Ascending aorta (tissue), 2 donors: ENCODE measurements at regions not wholly inside any gene's neighbourhood (a gene's known extent, or its start where the extent isn't known, plus 50 kb on each side); places are given as distances from the start of the nearest gene placed in this dataset.

Source experiments
- DNase-seq, 2 donors: peaks; one replicate each; pipeline ENCODE4 v3.0.0-alpha.2; 2019; ENCODE audit warnings: low spot score in 2 of 2
- H3K27ac ChIP-seq, 2 donors: fragments of 200-600 bp; sonication (generic); one replicate each; pipeline ENCODE4 v1.5.1; 2016 to 2017; ENCODE audit warnings: mild to moderate bottlenecking in 1 of 2
- H3K27me3 ChIP-seq: fragments of 200-600 bp; sonication (generic); one replicate; pipeline ENCODE4 v1.5.1; 2017
- H3K36me3 ChIP-seq, 2 donors: fragments of 200-600 bp; sonication (generic); one replicate each; pipeline ENCODE4 v1.5.1; 2016
- H3K4me1 ChIP-seq, 2 donors: fragments of 200-600 bp; sonication (generic); one replicate each; pipeline ENCODE4 v1.5.1; 2016 to 2017; ENCODE audit warnings: mild to moderate bottlenecking in 1 of 2
- H3K4me3 ChIP-seq, 2 donors: fragments of 200-600 bp; sonication (generic); one replicate each; pipeline ENCODE4 v1.5.1; 2016 to 2017; ENCODE audit warnings: mild to moderate bottlenecking in 1 of 2
- H3K9me3 ChIP-seq, 2 donors: fragments of 200-600 bp; sonication (generic); one replicate each; pipeline ENCODE4 v1.5.1; 2016
- intact Hi-C: fragments of 100-400 bp; cut with DNase I; formaldehyde crosslinking; loops from one replicate; pipeline ENCODE4 v1.15.1; 2023
- TF ChIP-seq, protein P1 (sequence below), 3 experiments: fragments of 200-600 bp in 2 of 3; fragments of 450-650 bp in 1 of 3; sonication (generic) in 2 of 3; IDR thresholded peaks; one replicate each; pipeline ENCODE4 v1.5.1; 2016 to 2019; ENCODE audit warnings: antibody characterized with exemption in 3 of 3, mild to moderate bottlenecking in 1 of 3, moderate library complexity in 1 of 3

DNA sequence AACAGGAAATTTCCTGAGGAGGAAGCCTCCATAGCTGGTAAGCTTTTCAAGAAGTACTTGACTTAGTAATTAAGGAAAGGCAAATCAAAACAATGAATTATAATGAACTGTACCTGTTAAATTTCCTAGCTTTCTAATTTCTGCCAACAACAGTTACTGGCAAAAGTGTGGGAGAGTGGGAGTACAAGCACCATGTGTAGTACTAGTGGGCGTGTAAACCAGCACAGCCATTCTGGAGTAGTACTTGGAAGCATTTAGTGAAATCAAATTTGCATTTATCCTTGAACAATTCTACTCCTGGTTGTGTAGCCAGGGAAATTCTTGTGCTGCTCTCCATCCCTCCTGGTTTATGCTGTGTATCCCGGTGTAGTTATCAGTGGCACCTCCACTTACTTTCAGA is 190.8 kb downstream of the PRDM2 start:
- no peaks in the 10 kb centered on the region for H3K27me3 ChIP-seq
- DNase-seq, result no peak
- intact Hi-C loops, result no loop called here
- H3K9me3 ChIP-seq, result no peaks in the 10 kb centered on the region
- peaks cover 0 to 6% of the 10 kb centered on the region in 2 donors for H3K4me1 ChIP-seq
- H3K4me3 ChIP-seq, result no peak overlapping the region
- H3K36me3 ChIP-seq, result no peaks in the 10 kb centered on the region
- H3K27ac ChIP-seq, result no peak overlapping the region
- TF ChIP-seq, protein P1, sequence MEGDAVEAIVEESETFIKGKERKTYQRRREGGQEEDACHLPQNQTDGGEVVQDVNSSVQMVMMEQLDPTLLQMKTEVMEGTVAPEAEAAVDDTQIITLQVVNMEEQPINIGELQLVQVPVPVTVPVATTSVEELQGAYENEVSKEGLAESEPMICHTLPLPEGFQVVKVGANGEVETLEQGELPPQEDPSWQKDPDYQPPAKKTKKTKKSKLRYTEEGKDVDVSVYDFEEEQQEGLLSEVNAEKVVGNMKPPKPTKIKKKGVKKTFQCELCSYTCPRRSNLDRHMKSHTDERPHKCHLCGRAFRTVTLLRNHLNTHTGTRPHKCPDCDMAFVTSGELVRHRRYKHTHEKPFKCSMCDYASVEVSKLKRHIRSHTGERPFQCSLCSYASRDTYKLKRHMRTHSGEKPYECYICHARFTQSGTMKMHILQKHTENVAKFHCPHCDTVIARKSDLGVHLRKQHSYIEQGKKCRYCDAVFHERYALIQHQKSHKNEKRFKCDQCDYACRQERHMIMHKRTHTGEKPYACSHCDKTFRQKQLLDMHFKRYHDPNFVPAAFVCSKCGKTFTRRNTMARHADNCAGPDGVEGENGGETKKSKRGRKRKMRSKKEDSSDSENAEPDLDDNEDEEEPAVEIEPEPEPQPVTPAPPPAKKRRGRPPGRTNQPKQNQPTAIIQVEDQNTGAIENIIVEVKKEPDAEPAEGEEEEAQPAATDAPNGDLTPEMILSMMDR (IDR thresholded peaks at IDR 0.05), result no peak

DNA sequence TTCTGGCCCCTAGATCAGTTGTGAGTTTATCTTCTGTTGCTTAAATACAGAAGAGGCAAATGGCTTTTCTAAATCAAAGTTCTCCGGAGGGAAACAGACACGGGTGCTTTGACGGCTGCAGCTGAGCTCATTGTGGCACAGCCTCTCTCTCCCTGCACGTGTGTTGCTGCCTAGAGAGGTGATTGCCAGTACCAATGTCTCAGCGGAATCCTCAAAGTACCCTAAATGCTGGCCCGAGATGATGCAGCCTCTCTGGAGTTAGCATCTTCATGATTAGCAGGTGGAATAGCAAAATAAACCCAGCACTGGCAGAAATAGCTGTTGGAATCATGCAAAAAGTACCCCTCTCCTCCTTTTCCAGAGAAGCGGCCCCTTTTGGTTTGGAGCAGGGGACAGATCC is 192.2 kb downstream of the PRDM2 start:
- H3K36me3 ChIP-seq, result no peaks in the 10 kb centered on the region
- H3K27ac ChIP-seq, result no peak overlapping the region
- peak overlapping the region; percentile 47 to 75 for H3K4me3 ChIP-seq
- H3K4me1 ChIP-seq, result peaks cover 0 to 6% of the 10 kb centered on the region in 2 donors
- TF ChIP-seq, protein P1 (IDR thresholded peaks at IDR 0.05), result no peak
- no peaks in the 10 kb centered on the region for H3K27me3 ChIP-seq
- H3K9me3 ChIP-seq, result no peaks in the 10 kb centered on the region
- no peak for DNase-seq
- intact Hi-C loops, result no loop called here

DNA sequence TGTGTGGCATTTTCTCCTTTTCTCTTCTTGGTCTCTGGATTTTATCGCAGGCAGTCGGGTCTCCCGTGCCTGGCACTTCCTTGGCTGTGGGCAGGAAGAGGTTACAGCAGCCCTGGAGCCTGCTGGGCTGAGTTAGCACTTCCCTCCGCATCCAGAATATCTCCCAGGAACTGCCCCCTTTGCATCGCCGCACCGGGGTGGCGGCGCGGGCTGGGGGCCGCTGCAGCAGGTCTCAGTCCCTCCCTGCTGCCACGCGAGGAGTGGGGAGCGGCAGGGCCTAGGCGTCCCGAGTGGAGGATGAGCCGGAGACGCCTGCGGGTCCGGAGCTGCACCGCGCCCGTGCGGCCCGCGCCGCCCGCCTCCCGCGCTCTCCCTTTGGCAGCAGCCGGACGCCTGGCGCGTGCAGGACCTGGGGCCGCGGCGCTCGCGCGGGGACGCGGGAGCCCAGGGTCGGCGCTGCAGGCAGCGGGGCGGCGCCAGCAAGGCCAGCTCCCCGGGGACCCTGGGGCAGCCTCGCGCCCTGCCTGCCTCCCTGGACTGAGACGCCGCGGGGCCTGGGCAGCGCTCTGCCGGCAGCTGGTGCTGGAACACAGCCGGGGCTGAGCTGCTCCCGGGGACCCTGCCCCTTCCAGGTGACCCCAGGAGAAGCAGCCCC is 192.8 kb downstream of the PRDM2 start:
- TF ChIP-seq, protein P1 (IDR thresholded peaks at IDR 0.05), result no peak
- intact Hi-C loops, result no loop called here
- Histone ChIP-seq H3K9me3 (no peaks in the 10 kb centered on the region), H3K4me1 (peaks cover 0 to 6% of the 10 kb centered on the region in 2 donors), H3K27ac (no peak overlapping the region), H3K36me3 (no peaks in the 10 kb centered on the region), H3K4me3 (peak overlapping the region; percentile 47 to 75), H3K27me3 (no peaks in the 10 kb centered on the region)
- DNase-seq, result no peak

DNA sequence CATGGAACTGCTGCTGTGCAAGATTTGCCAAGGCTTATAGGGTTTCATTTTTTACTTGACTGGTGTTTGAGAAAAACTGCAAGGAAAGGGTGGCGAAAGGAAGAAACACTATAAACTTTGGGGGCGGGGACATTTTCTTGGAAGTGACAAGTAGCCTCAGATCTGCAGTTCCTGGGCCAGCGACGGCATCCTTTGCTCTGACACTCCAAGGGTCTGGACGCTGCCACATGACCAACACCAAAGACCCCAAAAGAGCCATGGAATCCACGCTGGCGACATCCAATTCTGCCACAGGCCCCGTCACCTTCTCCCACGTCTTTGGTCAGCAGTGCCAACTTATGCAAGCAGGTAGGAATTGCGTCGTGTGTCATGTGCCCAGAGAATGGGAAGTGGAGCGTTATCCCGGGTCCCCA is 193.4 kb downstream of the PRDM2 start:
- no peak overlapping the region for H3K27ac ChIP-seq
- no peak for DNase-seq
- no peaks in the 10 kb centered on the region for H3K9me3 ChIP-seq
- H3K4me1 ChIP-seq, result peaks cover 0 to 6% of the 10 kb centered on the region in 2 donors
- H3K27me3 ChIP-seq, result no peaks in the 10 kb centered on the region
- intact Hi-C loops, result no loop called here
- peak overlapping the region; percentile 47 to 75 for H3K4me3 ChIP-seq
- H3K36me3 ChIP-seq, result no peaks in the 10 kb centered on the region
- TF ChIP-seq, protein P1 (IDR thresholded peaks at IDR 0.05), result no peak

DNA sequence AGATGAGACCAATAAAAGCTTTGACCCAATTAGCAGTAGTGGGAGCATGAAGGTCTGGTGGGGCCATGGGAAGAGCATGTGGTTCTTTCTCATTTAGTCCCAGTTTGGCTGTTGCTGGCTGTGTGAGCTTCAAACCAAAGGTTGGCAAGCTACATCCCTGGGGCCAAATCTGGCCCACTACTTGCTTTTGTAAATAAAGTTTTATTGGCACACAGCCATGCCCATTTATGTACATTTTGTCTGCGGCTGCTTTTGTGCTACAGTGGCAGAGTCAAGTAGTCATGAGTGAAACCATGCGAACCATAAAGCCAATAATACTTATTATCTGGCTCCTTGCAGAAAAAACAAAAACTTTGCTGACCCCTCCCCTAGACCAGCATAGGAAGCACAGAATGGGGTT is 196.9 kb downstream of the PRDM2 start:
- intact Hi-C loops, result no loop called here
- Histone ChIP-seq H3K4me1 (peaks cover 0 to 6% of the 10 kb centered on the region in 2 donors), H3K27me3 (no peaks in the 10 kb centered on the region), H3K36me3 (no peaks in the 10 kb centered on the region), H3K9me3 (no peaks in the 10 kb centered on the region), H3K4me3 (no peak overlapping the region), H3K27ac (no peak overlapping the region)
- TF ChIP-seq, protein P1 (IDR thresholded peaks at IDR 0.05), result no peak
- no peak for DNase-seq

DNA sequence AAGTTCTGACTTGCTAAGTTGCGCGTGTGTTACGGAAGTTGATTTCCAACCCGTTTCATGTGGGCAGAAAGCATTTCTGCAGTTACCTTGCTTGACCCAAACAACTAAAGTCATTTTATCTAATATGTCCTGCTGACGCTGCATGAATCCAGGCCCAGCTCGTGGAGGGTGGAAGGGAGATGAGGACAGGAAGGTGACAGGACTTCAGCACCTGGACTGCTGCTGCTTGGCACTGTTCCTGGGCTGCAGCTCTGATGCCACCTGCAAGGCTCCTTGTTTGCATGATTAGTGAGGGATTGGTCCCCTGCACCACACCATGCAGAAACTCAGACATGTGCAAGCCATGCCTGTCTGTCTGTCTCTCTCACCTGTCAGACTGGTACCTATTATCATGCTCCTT is 198.4 kb downstream of the PRDM2 start:
- H3K4me1 ChIP-seq, result peaks cover 0 to 4% of the 10 kb centered on the region in 2 donors
- no peak overlapping the region for H3K4me3 ChIP-seq
- no peak overlapping the region for H3K27ac ChIP-seq
- no peaks in the 10 kb centered on the region for H3K36me3 ChIP-seq
- DNase-seq, result no peak
- no peaks in the 10 kb centered on the region for H3K27me3 ChIP-seq
- H3K9me3 ChIP-seq, result no peaks in the 10 kb centered on the region
- intact Hi-C loops, result no loop called here
- TF ChIP-seq, protein P1 (IDR thresholded peaks at IDR 0.05), result no peak
